ELF-1 (cell line): ENCODE measurements at regions not wholly inside any gene's neighbourhood (a gene's known extent, or its start where the extent isn't known, plus 50 kb on each side); places are given as distances from the start of the nearest gene placed in this dataset.
"Not testable (repeated sequence)": the region's sequence is repeated elsewhere in the genome, so short reads cannot be mapped to it uniquely, and the experiment has no call there.

Source experiments
- DNase-seq: peaks from one replicate; pipeline ENCODE4 v3.0.0-alpha.2; 2016; ENCODE audit warnings: low read depth, low spot score

DNA sequence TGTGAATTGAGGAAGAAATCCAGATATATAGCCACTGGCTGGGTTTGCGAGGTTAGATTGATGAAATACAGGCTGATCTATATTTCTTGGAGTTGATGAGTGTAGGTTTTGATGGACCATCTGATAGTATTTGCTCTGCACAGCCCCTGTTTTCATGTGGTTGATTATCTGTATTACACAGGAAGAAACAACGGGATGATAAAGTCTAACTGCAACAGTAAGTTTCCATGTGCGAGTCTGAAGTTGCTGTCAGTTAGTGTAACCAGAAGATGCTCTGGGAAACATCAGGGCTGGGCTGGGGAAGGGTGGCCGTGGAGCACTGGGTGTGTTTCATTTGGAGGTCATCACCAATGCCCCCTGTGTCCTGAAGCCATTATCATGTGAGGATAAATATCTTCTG, 148.4 kb upstream of the SFRP2 start:
- no peak for DNase-seq

DNA sequence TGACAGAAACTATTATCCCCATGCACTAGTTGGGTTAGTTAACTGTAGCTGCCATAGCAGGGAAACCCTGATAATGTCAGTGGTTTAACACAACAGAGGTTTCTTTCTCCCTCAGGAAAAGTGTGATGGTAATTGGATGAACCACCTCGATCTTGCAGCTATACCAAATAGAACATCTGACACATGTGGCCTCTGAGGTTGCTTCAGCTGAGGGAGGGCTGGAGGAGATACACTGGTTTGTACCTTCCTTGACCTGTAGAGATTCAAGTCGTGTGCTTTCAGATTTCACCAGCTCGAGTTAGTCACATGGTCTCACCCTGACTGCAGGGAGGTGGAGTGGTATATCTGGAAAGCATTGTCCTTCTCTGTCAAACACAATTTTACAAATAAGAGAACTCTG, 147.2 kb upstream of the SFRP2 start:
- DNase-seq = no peak

DNA sequence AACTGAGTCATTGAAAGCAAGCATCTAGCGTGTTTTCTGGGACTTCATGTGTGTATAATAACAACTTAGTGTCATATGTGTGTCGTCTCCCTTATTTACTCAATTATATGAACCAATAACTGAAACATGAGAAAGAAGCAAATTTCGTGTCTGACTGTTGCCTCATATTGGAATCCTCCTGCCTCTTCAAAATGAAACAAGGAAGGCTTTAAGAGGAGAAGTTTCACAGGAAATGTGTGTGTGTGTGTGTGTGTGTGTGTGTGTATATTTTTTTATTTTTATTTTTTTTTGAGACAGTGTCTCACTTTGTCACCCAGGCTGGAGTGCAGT, 145.8 kb upstream of the SFRP2 start:
- DNase-seq = no peak

GRCh38 chr4:153933915-153934687, 145.2 kb upstream of the SFRP2 start:
- DNase-seq = peak; percentile 50

DNA sequence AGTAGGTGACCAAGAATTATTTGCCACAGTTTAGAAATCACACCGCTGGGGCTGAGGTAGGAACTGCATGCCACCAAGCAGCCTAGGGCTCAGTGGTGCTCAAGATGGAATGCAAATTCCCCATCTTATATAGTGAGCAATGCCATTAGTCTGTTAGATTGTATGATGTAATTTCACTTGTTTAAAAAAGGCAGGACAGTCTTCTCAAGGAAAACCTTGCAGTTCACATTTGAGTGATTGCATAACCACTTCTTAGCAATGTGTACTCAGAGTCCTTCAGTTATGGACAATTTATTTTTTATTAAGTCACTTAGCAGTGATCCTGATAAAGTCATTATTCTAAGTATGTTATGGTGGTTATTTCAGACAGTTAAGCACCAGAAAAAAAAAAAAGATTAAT, 142.9 kb upstream of the SFRP2 start:
- DNase-seq = no peak

GRCh38 chr4:153929675-153930074, 140.8 kb upstream of the SFRP2 start:
- no peak for DNase-seq

DNA sequence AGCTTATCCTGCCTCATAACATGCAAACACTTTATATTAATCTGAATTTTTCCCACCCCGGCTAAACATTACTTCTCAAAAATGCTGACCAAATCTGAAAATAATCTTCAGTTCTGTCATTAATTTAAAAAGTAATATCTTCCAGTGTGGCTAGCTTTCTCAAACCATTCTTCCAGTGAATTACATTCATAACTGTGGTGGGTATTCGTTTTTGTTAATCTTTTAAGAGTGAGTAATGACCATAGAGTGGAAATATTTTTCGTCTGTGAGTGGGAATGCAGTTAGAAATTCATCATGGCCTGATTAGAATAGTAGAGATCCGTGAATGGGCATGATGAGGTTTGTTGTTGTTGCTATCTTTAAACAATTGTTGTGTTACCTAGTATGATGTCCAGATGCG, 138.6 kb upstream of the SFRP2 start:
- DNase-seq = no peak

DNA sequence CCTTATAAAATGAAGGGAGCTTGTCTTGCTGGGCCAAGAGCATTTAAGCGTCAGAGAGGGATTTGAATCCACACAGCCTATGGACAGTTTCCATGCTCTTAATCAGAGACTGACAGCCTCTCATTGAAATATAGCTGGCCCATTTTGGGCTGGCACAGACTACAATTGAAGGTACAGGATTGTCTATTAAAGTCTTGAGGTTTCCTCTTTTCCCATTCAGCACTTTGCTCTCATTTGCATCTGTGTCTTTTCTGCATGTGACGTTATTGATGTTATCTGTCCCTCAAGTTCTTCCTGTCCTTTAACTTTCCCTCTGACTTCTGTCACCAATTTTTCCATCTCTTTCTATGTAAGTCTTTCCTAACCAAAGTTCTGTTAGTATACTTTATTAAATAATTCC, 133.3 kb upstream of the SFRP2 start:
- DNase-seq = no peak

GRCh38 chr4:153919667-153920066, 130.8 kb upstream of the SFRP2 start:
- no peak for DNase-seq

DNA sequence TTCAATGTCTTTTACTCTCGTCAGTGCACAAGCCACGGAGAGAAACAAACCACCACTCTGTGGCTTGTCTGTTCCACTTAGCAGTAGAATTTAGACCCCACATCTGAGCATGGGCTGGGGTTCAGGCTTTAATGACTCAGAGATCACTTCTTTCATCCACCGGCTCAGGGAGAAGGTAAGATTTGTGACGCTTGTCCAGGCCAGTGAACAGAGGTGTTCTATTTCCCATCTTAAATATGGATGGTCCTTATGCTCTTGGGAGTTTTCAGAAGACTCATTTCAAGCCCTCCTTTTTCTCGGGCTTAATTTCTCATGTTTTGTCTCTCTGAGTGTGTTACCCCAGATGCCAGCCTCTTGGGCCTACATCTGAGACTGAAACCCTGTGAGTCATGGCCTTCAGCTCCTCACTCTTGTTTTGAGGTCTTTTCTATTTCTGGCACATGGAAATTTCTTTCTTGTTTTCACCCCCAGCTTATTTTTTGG, 127.4 kb upstream of the SFRP2 start:
- no peak for DNase-seq

- no peak for DNase-seq
Measured at GRCh38 chr4:153912301-153912700, 123.4 kb upstream of the SFRP2 start.

DNA sequence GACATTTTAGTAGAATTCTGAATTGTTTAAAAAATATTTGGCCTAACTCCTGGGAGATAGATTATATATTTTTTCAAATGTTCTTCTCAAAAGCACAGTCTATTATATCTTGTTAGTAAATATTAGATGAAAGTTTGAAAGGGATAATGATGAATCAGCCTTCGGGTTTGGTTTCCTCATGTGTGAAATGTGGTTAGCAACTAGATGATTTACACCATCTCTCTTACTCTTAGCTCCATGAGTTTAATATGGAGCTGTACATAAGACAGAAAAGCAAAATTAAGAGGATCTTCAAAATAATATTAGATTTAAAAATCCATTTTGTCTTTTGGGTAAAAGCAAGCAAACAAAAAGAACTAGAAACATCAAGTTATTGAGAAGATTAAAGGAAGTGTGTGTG, 120.8 kb upstream of the SFRP2 start:
- no peak for DNase-seq

DNA sequence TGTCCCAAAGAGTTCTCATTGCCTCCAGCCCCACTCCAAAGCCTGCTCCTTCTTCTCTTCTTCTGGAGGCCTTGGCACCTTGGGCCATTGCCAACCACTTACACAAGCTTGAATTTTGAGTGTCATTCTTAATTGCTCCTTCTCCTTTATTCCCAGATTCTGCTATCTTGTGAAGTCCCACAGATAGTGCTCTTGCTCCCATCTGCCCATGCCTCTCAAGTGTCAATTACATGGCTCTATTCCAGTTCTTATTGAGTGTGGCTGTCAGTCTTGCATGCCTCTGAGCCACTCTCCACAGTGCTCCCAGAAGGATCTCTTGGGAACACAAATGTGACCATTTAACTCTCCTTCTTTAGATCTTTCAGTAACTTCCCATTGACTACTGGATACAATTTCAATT, 117.3 kb upstream of the SFRP2 start:
- no peak for DNase-seq

DNA sequence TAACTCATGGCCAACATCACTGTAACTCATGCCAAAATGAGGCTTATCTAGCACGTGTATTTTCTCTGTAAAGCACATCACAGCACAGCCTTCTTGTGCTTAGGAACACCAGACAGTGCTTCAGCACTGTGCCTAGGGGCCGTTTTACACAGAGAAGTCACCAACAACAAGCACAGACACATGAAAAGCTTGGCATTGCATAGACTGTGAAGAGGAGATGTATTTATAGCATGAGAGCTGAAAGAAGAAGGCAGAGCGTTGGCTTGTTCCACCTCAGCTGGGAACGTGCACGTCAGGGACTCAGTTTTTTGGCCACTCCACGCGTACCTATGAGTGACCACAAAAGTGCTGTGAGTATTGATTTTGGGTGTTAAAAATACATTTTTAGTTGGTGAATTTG, 116.3 kb upstream of the SFRP2 start:
- DNase-seq = no peak

DNA sequence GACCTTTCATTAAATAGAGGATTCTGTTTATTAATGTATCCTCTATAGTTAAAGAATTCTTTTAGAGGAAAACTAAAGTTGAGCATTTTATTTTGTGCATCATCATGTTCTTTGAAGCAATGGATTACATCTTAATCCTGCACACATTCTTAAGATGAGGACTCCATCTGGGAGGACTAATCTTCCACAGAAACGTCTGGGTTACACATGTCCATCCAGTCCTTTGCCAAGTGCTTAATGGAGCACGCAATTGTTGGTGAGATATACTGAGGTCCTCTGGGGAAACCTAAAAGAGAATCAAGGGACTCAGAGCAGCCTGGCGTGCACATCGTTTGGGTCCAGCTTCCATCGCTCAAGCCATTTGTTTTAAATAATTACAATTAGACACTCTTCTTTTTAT, 115.1 kb upstream of the SFRP2 start:
- DNase-seq = no peak

- no peak for DNase-seq
Measured at GRCh38 chr4:153901220-153901619, 112.3 kb upstream of the SFRP2 start.

GRCh38 chr4:153900426-153900825, 111.5 kb upstream of the SFRP2 start:
- no peak for DNase-seq

GRCh38 chr4:153890761-153891160, 101.9 kb upstream of the SFRP2 start:
- DNase-seq = no peak

- no peak for DNase-seq
Measured at GRCh38 chr4:153887217-153887616, 98.3 kb upstream of the SFRP2 start.

- no peak for DNase-seq
Measured at GRCh38 chr4:153884325-153884724, 95.4 kb upstream of the SFRP2 start.

DNA sequence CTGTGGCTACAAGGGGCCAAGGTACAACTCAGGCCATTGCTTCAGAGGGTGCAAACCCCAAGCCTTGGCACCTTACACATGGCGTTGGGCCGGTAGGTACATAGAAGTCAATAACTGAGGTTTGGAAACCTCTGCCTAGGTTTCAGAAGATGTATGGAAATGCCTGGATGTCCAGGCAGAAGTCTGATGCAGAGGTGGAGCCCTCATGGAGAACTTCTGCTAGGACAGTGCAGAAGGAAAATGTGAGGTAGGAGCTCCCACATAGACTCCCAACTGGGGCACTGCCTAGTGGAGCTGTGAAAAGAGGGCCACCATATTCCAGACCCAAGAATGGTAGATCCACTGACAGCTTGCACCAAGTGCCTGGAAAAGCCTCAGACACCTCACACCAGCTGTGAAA, 92.1 kb upstream of the SFRP2 start:
- DNase-seq = no peak

GRCh38 chr4:153877898-153878297, 89.0 kb upstream of the SFRP2 start:
- DNase-seq = no peak

DNA sequence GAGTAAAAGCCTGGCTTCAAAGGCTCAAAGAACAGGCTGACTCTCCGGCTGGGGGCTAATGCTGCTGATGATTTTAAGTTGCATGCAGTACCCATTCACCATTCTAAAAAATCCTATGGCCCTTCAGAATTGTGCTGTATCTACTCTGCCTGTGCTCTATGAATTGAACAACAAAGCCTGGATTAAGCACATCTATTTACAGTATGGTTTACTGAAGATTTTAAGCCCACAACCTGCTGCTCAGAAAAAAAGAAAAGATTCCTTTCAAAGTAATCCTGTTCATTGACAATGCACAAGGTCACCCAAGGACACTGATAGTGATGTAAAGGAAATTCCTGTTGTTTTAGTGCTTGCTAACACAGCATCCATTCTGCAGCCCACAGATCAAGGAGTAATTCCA, 84.9 kb upstream of the SFRP2 start:
- DNase-seq = no peak

DNA sequence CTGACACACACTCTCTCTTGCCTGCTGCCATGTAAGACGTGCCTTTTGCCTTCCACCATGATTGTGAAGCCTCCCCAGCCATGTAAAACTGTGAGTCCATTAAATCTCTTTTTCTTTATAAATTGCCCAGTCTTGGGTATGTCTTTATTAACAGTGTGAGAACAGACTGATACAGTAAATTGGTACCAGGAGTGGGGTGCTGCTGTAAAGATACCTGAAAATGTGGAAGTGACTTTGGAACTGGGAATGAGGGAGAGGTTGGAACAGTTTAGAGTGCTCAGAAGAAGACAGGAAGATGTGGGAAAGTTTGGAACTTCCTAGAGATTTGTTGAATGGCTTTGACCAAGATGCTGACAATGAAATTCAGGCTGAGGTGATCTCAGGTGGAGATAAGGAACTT, 77.9 kb upstream of the SFRP2 start:
- DNase-seq = not testable (repeated sequence)
